Colonic mucosa (tissue), 4 donors: ENCODE measurements at regions not wholly inside any gene's neighbourhood (a gene's known extent, or its start where the extent isn't known, plus 50 kb on each side); places are given as distances from the start of the nearest gene placed in this dataset.

ENCODE experiments used
- DNase-seq: peaks from one replicate; pipeline ENCODE4 v3.0.0-alpha.2; 2020
- H3K27ac ChIP-seq: fragments of 200-600 bp; one replicate; pipeline ENCODE4 v1.8.0; 2021
- H3K27me3 ChIP-seq: fragments of 200-600 bp; one replicate; pipeline ENCODE4 v1.8.0; 2021
- H3K36me3 ChIP-seq: fragments of 200-600 bp; one replicate; pipeline ENCODE4 v1.8.0; 2021
- H3K4me1 ChIP-seq: fragments of 200-600 bp; one replicate; pipeline ENCODE4 v1.8.0; 2021; ENCODE audit warnings: mild to moderate bottlenecking
- H3K4me3 ChIP-seq: fragments of 200-600 bp; one replicate; pipeline ENCODE4 v1.8.0; 2021
- H3K9ac ChIP-seq, 2 donors: one replicate each; pipeline ENCODE4 v1.7.0; 2013; ENCODE audit warnings: control low read depth in 2 of 2, low read depth in 2 of 2, low read length in 2 of 2
- H3K9me3 ChIP-seq: fragments of 200-600 bp; one replicate; pipeline ENCODE4 v1.8.0; 2021
- intact Hi-C: fragments of 100-400 bp; cut with DNase I; formaldehyde crosslinking; loops from one replicate; pipeline ENCODE4 v1.14.1; 2022
- TF ChIP-seq, protein P1 (sequence below): fragments of 200-600 bp; IDR thresholded peaks from one replicate; pipeline ENCODE4 v1.8.0; 2022; ENCODE audit warnings: antibody characterized with exemption, mild to moderate bottlenecking
- donor health status: healthy.
- donor health status: DM: no; HTN: no; CAD: no.
- donor health status: DM: no; HTN: no; CAD: no.

DNA sequence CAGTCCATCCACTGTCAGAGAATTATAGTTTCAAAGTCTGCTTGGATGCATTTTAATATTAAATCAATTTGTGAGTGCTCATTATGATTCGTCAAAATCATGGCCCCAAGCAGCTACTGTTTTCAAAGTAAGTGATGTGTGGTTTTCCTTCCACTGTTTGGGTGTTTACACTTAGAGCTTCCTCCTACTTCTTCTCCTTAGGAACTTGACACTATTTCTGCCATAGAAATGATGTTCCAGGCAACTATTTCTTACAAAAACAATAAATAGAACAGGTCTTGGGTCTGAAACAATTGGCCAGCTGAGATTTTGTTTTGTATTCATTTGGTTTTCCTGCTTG is 132.8 kb upstream of the RAI14 start:
- TF ChIP-seq, protein P1, sequence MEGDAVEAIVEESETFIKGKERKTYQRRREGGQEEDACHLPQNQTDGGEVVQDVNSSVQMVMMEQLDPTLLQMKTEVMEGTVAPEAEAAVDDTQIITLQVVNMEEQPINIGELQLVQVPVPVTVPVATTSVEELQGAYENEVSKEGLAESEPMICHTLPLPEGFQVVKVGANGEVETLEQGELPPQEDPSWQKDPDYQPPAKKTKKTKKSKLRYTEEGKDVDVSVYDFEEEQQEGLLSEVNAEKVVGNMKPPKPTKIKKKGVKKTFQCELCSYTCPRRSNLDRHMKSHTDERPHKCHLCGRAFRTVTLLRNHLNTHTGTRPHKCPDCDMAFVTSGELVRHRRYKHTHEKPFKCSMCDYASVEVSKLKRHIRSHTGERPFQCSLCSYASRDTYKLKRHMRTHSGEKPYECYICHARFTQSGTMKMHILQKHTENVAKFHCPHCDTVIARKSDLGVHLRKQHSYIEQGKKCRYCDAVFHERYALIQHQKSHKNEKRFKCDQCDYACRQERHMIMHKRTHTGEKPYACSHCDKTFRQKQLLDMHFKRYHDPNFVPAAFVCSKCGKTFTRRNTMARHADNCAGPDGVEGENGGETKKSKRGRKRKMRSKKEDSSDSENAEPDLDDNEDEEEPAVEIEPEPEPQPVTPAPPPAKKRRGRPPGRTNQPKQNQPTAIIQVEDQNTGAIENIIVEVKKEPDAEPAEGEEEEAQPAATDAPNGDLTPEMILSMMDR = no peak
- intact Hi-C loops = loop anchor here (2.0 to 10.0 kb wide), 2 partner anchors 131 to 375 kb away; partner anchors contain the start of gene RAI14
- H3K4me3 ChIP-seq = no peak overlapping the region
- no peak for DNase-seq
- no peak overlapping the region for H3K27ac ChIP-seq
- H3K27me3 ChIP-seq = no peaks in the 10 kb centered on the region
- no peaks in the 10 kb centered on the region for H3K9me3 ChIP-seq
- no peak overlapping the region for H3K9ac ChIP-seq
- H3K4me1 ChIP-seq = no peaks in the 10 kb centered on the region
- H3K36me3 ChIP-seq = no peaks in the 10 kb centered on the region

DNA sequence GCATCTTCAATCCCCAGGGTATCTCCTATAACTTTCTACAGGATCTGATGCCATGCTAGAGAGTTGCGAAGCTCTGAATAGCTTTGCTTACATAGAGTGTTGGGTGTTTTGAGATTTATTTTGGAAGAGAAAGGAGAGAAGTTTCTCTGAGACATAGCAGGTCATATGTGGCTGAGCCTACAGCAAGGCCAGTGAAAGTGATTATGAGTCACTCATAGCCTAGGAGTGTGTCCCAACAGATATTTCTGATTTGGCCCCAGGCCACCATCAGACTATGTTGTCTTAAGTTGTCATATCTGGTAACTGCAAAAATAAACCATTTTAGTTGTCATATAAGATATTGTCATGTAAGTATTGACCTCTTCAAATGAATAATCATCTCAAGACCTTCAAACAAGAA is 132.0 kb upstream of the RAI14 start:
- H3K27me3 ChIP-seq = no peaks in the 10 kb centered on the region
- no peaks in the 10 kb centered on the region for H3K9me3 ChIP-seq
- intact Hi-C loops = loop anchor here (10.0 kb wide), 1 partner anchor 131 kb away; the partner anchor contains the start of gene RAI14
- no peak for DNase-seq
- no peak overlapping the region for H3K9ac ChIP-seq
- H3K27ac ChIP-seq = no peak overlapping the region
- no peak overlapping the region for H3K4me3 ChIP-seq
- H3K4me1 ChIP-seq = no peaks in the 10 kb centered on the region
- no peaks in the 10 kb centered on the region for H3K36me3 ChIP-seq
- TF ChIP-seq, protein P1 = no peak

GRCh38 chr5:34525761-34526160 is 130.4 kb upstream of the RAI14 start:
- Histone ChIP-seq H3K9ac (no peak overlapping the region), H3K9me3 (no peaks in the 10 kb centered on the region), H3K27ac (no peak overlapping the region), H3K4me1 (no peaks in the 10 kb centered on the region), H3K36me3 (no peaks in the 10 kb centered on the region), H3K27me3 (no peaks in the 10 kb centered on the region), H3K4me3 (no peak overlapping the region)
- intact Hi-C loops = loop anchor here (10.0 kb wide), 1 partner anchor 129 kb away; the partner anchor contains the start of gene RAI14
- no peak for DNase-seq
- TF ChIP-seq, protein P1 = no peak

DNA sequence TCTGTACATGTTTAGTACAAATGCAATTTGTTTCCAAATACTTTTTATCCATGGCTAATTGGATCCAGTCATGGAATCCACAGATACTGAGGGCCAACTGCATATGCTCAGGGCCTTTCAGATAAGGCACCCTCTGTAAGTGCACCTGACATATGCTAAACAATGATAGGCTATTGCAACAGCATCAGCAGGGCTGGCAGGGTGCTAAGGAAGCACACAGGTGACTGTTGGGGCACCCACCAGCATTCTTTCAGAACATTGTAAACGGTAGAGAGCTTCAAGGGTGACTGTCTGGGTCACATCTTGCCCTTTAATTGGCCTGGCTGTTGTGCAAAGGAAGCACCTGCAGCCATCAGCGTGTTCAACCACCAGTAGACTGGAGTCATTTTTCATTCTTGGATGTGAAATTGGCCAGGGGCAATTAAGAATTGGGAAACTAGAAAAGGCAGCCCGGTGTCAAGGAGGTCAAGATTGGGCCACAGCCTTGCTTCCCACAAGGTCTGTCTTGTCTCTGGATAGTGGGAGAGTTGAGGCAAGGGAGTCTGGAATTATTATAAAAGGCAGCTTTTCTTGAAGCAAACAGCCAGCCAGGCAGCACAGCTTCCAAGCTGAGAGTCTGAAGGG is 129.3 kb upstream of the RAI14 start:
- no peaks in the 10 kb centered on the region for H3K9me3 ChIP-seq

DNA sequence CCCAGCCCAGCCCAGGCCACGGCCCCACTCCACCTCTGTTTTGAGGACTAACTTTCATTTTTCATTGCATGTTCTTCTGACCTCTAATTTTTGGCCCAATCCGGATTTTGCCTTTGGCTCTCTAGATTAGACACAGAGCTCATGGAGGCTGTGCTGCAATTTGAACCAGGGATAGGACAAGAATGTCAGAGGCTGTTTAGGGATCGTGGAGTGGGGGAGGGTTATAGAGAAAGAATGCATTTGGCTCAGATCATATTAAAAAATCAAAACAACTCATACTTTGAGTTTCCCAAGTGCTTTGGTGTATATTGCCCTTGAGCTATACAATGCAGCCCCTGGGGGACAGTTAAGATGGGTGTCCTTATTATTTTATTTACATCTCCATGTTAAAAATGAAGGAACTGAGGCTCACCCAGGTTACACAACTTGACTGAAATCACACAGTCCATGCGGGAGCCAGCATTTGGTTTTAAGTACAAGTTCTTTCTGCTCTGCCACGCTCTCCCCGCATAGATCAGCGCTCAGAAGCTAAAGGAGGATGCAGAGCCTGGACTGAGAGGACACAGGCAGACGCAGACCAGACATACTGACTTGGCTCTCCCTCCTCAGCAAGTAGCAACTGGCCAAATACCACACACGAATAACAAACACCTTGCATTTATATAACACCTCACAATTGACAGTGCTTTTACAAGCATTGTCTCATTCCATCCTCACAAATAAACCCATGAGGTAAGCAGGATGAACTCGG is 126.4 kb upstream of the RAI14 start:
- Histone ChIP-seq H3K4me1 (no peaks in the 10 kb centered on the region), H3K27ac (no peak overlapping the region)
- TF ChIP-seq, protein P1 = no peak

More for the DNA sequence above, 129.3 kb upstream of the RAI14 start:
- intact Hi-C loops = loop anchor here (10.0 kb wide), 1 partner anchor 128 kb away; the partner anchor contains the start of gene RAI14
- no peak overlapping the region for H3K9ac ChIP-seq
- TF ChIP-seq, protein P1 = no peak
- H3K27me3 ChIP-seq = no peaks in the 10 kb centered on the region
- no peak overlapping the region for H3K4me3 ChIP-seq
- no peaks in the 10 kb centered on the region for H3K4me1 ChIP-seq
- no peaks in the 10 kb centered on the region for H3K36me3 ChIP-seq
- no peak overlapping the region for H3K27ac ChIP-seq
- DNase-seq = no peak

More for the DNA sequence above, 126.4 kb upstream of the RAI14 start:
- no peak for DNase-seq
- Histone ChIP-seq H3K27me3 (no peaks in the 10 kb centered on the region), H3K36me3 (no peaks in the 10 kb centered on the region), H3K9ac (no peak overlapping the region), H3K4me3 (no peak overlapping the region), H3K9me3 (no peaks in the 10 kb centered on the region)
- intact Hi-C loops = loop anchor here (10.0 kb wide), 2 partner anchors 125 to 305 kb away; partner anchors contain the start of genes RAI14 and TTC23L
